ENCODE measurements at regions not wholly inside any gene's neighbourhood (a gene's known extent, or its start where the extent isn't known, plus 50 kb on each side); places are given as distances from the start of the nearest gene placed in this dataset.
A peak's percentile ranks its signal among the peaks of the same experiment; 100 is the strongest.
"Not testable (repeated sequence)": the region's sequence is repeated elsewhere in the genome, so short reads cannot be mapped to it uniquely, and the experiment has no call there.

- not testable (repeated sequence) for DNase-seq
Observed at GRCh38 chr4:27075603-27076002, 215.0 kb downstream of the STIM2 start.

- DNase-seq, result no peak
Observed at GRCh38 chr4:27078934-27079455, 218.4 kb downstream of the STIM2 start.

GRCh38 chr4:27081675-27082586 is 221.3 kb downstream of the STIM2 start:
- DNase-seq, result no peak

- no peak for DNase-seq
Observed at GRCh38 chr4:27082776-27083175, 222.1 kb downstream of the STIM2 start.

GRCh38 chr4:27084685-27085361 is 224.2 kb downstream of the STIM2 start:
- no peak for DNase-seq

GRCh38 chr4:27085396-27085795 is 224.8 kb downstream of the STIM2 start:
- DNase-seq, result no peak

GRCh38 chr4:27087306-27088045 is 226.8 kb downstream of the STIM2 start:
- DNase-seq, result no peak

GRCh38 chr4:27088491-27088890 is 227.8 kb downstream of the STIM2 start:
- DNase-seq, result no peak

GRCh38 chr4:27089186-27089585 is 228.5 kb downstream of the STIM2 start:
- no peak for DNase-seq

GRCh38 chr4:27090406-27090805 is 229.8 kb downstream of the STIM2 start:
- DNase-seq, result no peak

GRCh38 chr4:27094224-27094623 is 233.6 kb downstream of the STIM2 start:
- no peak for DNase-seq

- DNase-seq, result peak; percentile 32
Observed at GRCh38 chr4:27094783-27095182, 234.1 kb downstream of the STIM2 start.

GRCh38 chr4:27096142-27096824 is 235.6 kb downstream of the STIM2 start:
- DNase-seq, result no peak

- DNase-seq, result no peak
Observed at GRCh38 chr4:27098034-27098433, 237.4 kb downstream of the STIM2 start.

- no peak for DNase-seq
Observed at GRCh38 chr4:27100713-27101112, 240.1 kb downstream of the STIM2 start.

- DNase-seq, result no peak
Observed at GRCh38 chr4:27101126-27101525, 240.5 kb downstream of the STIM2 start.

GRCh38 chr4:27101561-27101960 is 240.9 kb downstream of the STIM2 start:
- DNase-seq, result no peak

- DNase-seq, result no peak
Observed at GRCh38 chr4:27111627-27112026, 251.0 kb downstream of the STIM2 start.

GRCh38 chr4:27112587-27112986 is 251.9 kb downstream of the STIM2 start:
- DNase-seq, result no peak

- DNase-seq, result no peak
Observed at GRCh38 chr4:27115221-27115620, 254.6 kb downstream of the STIM2 start.

- DNase-seq, result no peak
Observed at GRCh38 chr4:27117453-27117852, 256.8 kb downstream of the STIM2 start.

GRCh38 chr4:27119239-27119638 is 258.6 kb downstream of the STIM2 start:
- no peak for DNase-seq

GRCh38 chr4:27121830-27122229 is 261.2 kb downstream of the STIM2 start:
- DNase-seq, result no peak
